Right lung (tissue), 2 donors: ENCODE measurements at regions not wholly inside any gene's neighbourhood (a gene's known extent, or its start where the extent isn't known, plus 50 kb on each side); places are given as distances from the start of the nearest gene placed in this dataset.

ENCODE experiments used
- DNase-seq, 2 donors: peaks; one replicate each; pipeline ENCODE4 v3.0.0-alpha.2; 2013

DNA sequence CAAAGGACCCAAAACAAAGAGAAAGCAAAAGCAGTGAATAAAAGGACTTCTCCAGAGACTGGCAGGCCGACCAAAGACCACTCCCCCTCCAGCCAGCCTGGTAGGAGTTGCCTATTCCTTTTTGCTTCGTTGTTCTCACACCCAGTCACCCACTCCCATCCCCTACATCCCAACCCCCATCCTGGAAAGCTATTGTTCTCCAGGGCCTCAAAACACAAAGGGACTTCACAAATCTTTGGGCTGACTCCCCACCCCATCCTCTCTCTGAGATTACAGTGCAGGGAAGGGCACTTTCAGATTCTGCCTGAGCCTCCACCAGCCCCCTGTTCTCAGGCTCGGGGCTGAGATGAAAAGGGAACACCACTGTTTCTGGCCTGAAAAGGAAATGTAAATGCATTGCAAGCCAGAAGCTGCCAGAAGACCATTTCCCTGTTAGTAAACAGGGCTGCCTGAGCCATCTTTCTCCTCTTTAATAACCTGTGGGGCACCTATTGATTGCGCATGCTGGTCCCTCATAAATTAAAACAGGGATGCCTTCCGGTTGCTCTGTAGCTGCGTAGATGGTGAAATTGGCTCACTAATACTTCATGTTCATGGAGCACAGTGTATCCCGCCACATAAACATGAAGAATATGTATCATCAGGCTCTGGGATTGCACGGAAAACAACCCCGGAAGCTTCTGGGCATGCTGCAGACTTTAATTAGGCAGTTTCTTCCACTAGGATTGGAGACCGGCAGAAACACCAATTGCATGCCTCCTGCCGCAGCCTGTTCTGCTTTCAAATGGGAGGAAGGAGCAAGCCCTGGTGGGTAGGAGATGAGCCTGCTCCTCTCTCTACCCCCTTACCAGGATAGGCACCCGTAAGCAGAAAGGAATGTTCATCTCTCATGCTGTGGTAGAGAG is 130.3 kb upstream of the FUT8 start:
- DNase-seq: no peak

DNA sequence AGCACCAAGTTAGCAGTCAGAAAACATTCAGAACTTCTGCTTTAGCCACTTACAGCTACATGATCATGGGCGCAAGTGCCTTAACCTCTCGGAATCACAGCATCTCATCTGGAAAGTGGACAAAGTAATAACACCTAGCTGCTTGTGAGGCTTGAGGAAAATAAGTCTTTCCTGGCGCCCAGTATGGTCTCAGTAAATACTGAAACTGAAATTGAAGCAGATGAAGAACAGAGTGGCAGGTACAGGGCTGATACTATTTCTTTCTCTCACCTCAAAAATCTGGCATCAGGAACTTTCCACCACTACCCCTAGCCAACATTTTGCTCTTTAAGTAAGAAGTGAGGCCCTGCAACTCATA is 129.7 kb upstream of the FUT8 start:
- DNase-seq: no peak

DNA sequence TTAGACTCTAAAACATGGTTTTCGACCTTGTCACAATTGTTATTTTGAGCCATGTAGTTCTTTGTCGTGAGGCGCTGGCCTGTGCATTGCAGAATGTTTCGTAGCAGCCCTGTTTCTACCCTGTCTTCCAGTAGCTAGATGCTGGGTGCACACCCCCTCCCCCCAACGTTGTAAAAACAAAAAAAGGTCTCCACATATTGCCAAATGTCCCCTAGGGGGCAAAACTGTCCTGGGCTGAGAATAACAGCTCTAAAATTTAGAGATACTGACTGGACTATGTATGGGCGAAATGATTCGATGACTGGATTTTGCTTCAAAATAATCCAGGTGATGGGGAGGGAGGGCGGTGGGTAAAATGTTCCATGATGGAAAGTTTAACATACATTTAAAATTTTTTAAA is 126.1 kb upstream of the FUT8 start:
- DNase-seq: no peak

DNA sequence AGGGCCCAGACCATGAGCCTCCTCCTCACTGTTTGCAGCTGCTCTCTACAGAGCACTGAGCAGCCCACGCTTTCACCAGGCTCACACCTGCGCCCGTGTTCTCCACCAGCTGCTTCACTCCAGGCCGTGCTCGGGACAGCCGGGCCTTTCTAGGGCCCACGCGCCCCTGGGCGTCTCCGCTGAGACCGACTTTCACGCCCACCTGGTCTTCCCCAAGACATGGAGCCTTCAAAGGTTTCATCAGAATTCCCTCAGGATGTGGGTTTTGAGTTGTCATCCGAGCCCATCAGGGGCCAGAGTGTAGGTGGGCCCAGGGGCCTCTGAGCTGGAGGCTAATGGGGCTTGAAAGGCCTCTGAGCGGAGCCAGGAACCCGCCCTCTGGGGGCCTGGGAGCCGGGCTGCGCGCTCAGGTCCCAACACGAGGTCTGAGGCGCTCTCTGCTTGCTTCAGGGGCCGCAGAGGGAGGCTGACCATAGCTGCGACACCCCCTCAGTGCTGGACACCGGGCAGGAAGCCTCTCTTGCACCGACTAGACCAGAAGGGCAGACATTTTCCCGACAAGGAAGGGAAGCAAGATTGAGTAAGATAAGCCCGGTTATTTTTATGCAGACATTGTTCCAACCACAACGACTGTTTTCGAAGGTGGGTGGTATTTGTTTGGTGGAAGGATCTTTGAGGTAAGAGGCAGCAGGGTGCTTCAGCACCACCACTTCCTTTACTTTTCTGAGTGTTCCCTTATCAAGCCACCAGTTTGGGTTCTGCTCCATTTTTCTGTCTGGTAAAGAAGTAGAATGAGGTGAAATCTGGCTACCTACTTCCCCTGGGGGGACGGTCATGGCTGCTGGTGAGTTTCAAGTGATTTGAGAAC is 125.0 kb upstream of the FUT8 start:
- DNase-seq: no peak

DNA sequence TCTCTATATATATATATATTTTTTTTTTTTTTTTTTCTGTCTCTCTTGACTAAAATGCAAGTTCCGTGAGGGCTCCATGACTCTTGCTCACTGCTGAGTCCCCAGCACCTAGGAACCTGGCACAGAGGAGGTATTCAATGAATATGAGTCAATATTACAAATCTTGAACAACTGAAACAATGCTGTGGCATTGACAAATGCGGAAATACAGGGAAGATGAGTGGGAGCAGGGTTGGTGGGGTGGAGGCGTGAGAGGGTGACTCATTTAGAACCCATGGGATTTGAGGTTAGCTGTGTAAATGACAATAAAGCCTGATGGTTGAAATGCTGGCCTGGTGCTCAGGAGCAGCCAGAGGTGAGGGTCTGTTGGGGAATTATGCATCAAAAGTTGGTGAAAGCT is 121.7 kb upstream of the FUT8 start:
- DNase-seq: no peak

DNA sequence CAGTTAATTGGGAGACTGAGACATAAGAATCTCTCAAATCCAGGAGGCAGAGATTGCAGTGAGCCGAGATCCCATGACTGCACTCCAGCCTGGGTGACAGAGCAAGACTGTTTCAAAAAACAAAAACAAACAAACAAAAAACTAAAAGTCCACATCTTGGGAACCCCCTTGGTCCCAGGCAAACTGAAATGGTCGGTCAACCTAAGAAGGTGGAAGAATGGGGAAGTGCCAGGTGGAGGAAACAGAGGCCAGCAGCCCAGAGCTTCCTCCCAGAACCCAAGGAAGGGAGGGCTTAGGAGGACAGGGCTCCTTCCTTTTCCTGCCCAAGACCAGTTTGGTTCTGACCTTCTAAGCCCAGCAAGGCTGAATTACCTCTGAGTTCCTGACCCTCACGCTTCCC is 121.0 kb upstream of the FUT8 start:
- DNase-seq: no peak

DNA sequence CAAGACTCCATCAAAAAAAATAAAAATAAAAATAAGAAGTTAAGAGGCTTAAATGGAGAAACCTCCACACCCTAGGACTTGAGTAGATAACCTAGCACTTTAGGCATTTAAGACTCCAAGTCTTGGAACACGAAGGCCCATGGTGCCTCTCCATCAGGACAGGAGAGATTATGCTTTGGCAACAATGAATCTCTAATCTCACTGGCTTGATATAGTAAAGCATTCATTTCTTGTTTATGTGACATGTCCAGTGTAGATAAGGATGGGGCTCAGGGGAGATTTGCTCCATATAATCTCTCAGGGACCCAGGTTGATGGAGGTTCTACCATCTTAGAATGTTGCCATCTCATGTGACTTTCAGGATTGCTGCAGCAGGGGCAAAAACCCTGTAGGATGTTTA is 117.7 kb upstream of the FUT8 start:
- no peak for DNase-seq

DNA sequence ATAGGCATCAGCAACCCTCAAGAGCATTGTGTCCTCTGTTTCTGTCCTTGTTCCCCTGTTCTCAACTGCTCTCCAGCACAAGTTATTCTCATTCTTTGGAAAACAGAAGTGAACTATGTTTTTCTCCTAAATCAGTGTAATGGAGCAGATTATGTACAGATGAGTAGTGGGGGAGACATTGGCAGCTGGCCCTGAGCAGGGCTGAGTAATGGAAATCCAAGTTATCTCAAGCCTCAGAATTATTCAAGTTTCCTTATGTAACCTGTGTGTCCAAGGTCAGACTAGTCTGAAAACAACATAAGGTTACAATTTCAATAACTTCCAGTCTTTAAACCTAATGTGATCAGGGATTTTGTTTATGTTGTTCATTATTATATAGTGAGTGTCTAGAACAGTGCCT is 116.1 kb upstream of the FUT8 start:
- no peak for DNase-seq

DNA sequence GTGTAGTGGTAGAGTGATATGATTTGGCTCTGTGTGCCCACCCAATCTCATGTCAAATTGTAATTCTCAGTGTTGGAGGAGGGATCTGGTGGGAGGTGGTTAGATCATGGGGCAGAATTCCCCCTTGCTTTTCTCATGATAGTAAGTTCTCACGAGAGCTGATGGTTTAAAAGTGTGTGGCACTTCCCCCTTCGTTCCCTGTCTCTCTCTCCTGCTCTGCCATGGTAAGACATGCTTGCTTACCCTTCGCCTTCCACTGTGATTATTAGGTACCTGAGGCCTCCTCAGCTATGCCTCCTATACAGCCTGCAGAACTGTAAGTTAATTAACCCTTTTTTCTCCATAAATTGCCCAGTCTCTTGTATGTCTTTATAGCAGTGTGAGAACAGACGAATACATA is 115.7 kb upstream of the FUT8 start:
- DNase-seq: no peak

DNA sequence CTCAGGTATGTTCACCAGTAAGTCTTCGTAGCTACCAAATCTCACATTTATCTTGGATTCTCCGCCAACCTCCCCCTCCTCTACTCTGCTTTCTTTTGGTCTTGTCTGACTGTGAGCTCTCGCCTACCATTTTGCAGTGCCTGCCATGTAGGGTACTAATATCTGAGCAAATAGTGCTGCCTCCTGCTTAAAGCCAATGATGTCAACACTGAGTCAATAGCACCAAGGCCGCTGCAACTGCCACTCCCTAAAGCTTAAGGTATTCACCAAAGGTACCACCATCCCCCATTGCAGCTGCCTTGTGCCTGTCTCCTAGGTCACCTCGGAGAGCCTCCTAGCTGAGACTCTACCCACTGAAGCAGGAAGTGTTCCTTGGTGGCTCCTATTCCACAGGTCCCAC is 114.8 kb upstream of the FUT8 start:
- no peak for DNase-seq

DNA sequence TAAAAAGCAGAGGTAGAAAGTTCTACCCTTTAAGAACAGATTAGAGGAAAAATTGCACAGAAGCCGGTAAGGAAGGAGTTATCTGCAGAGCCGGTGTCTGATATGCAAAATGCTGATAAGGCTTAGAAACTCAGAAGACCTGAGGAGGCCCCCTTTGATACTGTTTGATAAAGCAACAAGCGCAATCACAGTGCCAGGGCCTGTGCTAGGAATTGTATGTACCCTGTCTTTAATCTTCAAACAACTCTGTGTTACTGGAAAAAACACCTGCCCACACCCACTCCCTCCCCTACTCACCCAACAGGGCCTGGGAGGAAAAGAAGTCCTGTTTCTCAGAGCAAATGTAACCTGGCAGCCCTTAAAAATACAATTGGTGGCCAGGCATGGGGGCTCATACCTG is 112.7 kb upstream of the FUT8 start:
- DNase-seq: no peak

DNA sequence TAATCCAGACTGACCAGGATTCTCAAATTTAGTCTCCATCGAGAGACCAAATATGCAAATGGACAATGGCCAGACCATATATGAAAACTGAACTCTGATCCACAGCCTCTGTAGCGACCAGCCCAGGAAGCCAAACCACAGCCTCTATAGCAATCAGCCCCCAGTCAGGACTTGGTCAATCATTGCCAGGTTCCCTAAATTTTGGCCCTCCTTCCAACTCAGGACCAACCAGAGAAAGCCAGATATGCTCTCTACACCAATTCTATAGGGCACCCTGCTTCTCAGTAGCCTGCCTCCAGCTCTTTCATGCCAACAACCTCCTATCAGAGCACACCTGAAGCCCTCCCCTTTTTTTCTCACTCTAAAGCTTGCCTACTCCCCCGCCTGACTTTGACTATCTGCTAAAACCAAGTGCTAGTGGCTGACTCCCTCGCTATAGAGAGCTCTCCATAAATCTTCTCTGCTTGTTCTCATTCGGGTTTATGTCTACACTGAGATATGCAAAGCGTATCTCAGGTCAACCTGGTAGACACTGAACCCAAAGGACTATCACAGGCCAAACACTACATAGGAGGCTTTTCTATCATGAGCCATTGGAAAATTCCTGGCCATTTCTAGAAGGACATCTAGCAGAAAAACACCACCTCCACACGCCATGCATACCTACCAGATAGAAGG is 110.5 kb upstream of the FUT8 start:
- DNase-seq: no peak

DNA sequence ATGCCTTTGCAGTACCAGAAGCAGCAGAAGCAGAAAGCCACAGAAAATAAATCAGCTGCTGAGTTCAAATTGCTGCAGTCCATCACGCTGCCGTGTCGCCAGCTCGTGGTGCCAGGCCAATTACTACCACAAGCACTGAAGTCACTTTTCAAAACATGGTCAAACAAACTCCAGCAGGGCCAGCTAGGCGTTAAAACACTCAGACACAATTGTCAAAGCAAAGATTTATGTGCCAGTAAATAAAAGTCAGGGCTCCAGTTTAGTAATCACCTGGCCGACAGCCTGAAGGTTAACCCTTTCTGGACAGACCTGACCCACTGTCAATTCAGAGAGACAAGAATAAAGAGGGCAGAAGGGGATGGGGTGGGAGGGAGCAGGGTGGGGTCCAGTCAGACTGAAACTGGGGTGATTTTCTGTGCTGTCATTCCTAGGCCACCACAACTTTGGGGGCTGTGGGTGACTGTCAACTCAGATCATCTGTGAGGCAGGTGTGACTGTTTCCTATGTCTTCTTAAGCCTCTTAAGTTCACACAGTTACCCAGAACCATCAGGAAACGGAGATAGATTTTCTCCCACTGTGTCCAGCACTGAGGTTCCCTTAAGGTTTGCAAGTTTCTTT is 109.8 kb upstream of the FUT8 start:
- no peak for DNase-seq

DNA sequence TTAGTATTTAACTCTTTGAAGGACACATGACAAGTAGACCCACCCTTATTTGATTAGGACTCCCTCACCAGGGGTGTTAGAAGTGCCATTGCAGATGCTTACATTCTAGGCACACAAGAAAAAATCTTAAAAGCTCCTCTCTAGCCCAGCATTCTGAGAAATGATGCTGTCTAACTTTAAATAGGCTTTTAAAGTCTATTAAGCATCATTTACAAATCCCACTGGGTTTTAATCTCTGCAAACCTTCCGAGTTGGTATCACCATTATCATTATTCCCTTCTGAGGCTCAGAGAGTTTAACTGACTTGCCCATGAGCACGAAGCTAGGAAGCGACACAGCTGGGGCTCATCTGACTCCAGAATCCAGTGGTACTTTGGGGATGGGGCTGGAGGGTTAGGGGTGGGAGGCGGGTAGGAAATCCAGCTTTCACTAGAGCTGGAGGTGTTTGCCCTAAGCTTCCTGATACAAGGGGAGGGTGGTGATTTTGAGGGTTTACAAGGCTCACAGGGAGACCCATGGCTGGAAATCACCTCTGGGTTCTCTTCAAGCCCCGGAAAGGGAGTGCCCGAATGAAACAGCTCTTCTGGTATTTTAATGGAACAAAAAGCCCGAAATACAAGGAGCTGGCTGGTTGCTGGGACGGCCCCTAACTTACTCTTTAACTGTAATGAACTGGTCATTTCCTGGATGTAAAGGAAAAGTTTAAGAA is 109.2 kb upstream of the FUT8 start:
- DNase-seq: no peak

DNA sequence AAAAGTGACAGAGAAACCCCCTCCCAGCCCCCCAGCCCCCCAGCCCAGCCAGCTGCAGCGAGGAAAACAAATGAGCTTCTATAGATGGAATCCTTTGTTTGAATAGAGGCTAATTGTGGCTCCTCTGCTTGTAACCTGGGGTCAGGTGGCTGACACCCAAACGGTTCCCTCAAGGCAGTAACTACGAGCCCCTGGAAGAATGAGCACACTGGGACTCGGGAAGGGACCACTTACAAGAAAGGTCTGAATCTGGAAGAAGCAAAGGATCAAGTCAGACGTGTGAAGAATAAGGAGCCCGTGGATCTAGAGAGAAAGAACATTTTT is 108.7 kb upstream of the FUT8 start:
- no peak for DNase-seq

DNA sequence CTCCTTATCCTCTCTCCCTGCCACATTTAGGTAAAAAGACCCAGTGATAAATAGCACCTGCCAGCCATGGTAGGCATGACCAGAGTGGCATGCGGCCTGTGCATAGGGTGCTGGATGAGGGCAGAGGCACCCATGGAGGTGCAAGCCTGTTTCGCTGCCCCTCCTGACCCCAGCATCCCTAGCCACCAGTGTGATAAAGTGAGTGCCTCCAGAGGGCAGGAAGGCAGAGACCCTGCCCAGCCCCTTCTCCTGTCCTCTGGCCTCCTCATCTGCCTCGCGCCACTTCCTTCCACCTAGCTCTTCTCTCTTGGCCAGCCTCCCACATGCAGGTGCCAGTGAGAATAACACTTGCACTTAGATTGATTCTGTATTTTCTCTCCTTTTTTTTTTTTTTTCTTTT is 108.3 kb upstream of the FUT8 start:
- DNase-seq: no peak

DNA sequence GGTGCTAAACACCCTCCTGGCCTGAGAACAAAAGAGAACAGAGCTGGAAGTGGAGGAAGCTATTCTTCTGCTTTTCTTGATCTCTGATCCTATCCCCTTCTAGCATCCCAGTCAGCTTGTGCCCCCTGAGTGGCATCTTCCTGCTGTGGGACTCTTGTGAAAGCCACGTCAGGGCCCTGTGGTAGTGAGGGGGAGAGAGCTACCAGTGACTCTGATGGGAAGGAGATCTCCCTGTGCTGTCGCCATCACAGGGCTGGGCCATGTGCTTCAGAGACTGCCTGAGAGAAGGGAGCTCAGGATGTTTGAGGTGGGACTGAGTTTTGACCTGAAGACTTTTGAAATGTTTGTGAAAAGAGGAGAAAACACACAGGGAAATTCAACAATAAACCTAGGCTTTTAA is 107.6 kb upstream of the FUT8 start:
- no peak for DNase-seq

DNA sequence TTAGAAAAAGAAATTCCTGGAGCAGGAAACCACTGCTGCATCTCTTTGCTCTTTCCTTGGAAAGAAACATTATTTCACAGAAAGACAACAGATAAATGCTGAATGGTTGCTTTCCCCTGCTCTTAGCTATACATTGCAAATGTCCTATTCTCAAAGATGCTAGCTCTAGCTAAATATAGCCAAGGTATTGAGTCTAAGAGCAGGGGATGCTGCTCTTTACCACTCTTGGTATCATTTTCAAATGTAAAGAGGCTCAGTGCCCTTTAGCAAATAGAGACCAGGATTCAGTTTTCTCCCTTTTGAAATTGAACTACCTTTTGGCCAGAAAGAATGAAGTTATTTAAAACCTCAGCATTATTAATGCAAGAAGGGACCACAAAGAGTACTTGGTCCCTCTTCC is 104.0 kb upstream of the FUT8 start:
- no peak for DNase-seq

DNA sequence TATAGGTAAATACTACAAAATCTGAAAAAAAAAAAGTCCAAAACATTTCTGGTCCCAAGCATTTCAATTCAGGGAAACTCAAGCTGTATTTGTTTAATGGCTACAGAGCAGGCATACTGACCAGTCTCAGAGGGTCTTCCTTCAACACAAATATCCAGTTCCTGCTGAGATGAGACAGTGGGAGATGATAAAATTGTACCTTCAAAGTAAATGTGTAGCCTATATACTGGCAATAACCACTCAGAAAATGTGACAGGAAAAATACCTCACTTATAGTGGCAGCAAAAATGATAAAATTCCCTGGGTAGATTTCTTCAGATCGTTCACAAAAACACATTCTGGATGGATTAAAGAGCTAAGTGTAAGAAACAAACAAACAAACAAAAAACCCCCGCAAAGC is 102.0 kb upstream of the FUT8 start:
- DNase-seq: no peak

DNA sequence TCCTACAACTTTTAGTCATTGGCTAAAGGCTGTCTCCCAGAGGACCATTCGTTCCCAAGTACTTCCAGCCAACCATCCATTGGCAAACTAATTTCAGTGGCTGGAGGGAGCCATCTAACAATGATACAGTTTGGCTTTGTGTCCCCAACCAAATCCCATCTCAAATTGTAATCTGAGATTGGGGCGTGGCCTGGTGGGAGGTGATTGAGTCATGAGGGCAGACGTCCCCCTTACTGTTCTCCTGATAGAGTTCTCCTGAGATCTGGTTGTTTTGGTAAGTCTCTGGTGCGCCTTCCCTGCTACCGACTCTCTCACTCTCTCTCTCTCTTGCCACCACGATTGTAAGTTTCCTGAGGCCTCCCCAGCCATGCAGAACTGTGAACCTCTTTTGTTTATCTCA is 99.7 kb upstream of the FUT8 start:
- no peak for DNase-seq

DNA sequence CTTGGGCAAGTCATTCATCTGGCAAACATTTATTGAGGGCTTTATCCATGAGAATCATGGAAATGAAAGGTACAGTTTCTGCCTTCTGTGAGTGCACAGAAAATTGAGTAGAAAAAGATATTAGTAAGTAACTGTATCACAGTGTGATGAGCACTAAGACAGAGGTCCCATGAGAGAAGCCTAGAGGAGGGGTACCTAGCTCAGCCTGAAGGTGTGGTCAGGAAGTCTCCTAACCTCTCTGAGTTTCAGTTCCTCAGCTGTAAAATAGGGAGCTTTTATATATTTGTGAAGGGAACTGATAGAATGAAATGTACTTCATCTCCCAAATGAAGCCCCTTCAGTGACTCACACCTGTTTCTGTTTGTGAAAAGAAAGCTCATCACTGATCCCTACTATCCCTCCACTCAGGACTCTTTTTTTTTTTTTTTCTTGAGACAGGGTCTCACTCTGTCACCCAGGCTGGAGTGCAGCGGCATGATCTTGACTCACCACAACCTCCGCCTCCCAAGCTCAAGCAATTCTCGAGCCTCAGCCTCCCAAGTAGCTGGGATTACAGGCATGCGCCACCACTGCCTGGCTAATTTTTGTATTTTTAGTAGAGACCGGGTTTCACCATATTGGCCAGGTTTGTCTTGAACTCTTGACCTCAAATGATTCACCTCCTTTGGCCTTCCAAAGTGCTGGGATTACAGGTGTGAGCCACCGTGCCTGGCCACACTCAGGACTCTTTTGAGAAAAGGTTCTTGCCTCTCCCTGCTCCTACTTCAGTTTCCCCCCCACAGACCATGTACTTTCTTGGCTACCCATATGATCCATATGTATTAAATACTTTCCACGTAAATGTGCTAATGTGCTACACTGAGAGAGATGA is 93.7 kb upstream of the FUT8 start:
- no peak for DNase-seq
